ENCODE measurements at regions not wholly inside any gene's neighbourhood (a gene's known extent, or its start where the extent isn't known, plus 50 kb on each side); places are given as distances from the start of the nearest gene placed in this dataset.
"Not testable (repeated sequence)": the region's sequence is repeated elsewhere in the genome, so short reads cannot be mapped to it uniquely, and the experiment has no call there.

- TF ChIP-seq POLR2A, CTCF (IDR thresholded peaks at IDR 0.05): not testable (repeated sequence)
These were observed 3051.6 kb downstream of the RPIA start for GRCh38 chr2:91742973-91743490.
